CD14-positive monocyte (primary cell): ENCODE measurements at regions not wholly inside any gene's neighbourhood (a gene's known extent, or its start where the extent isn't known, plus 50 kb on each side); places are given as distances from the start of the nearest gene placed in this dataset.
"Not testable (repeated sequence)": the region's sequence is repeated elsewhere in the genome, so short reads cannot be mapped to it uniquely, and the experiment has no call there.

Experiments used
- DNase-seq, 3 donors: peaks; one replicate each; pipeline ENCODE4 v3.0.0-alpha.2; 2011 to 2022
- H2AFZ ChIP-seq: 2 replicates; pipeline ENCODE4 v1.6.0; 2012; ENCODE audit warnings: mild to moderate bottlenecking, low read depth, low read length, inconsistent platforms; ENCODE audit not compliant: insufficient read depth, poor library complexity, severe bottlenecking
- H3K27ac ChIP-seq, 2 donors: 1 replicate in 1 of 2; 2 replicates in 1 of 2; pipeline ENCODE4 v1.5.1; 2012 to 2013; ENCODE audit warnings: low read length in 2 of 2, control low read depth in 1 of 2, inconsistent platforms in 1 of 2, low read depth in 1 of 2, mild to moderate bottlenecking in 1 of 2
- H3K27me3 ChIP-seq, 2 donors: one replicate each; pipeline versions ENCODE4 v1.6.0 to v1.6.1; 2011 to 2013; ENCODE audit warnings: low read length in 2 of 2; ENCODE audit not compliant: control insufficient read depth in 2 of 2, insufficient read depth in 2 of 2
- H3K36me3 ChIP-seq, 2 donors: replicated peaks in 1 of 2; 1 replicate in 1 of 2; 2 replicates in 1 of 2; pipeline versions ENCODE4 v1.5.1 to v1.6.1; 2012 to 2013; ENCODE audit warnings: low read length in 2 of 2, control low read depth in 1 of 2, inconsistent platforms in 1 of 2, mild to moderate bottlenecking in 1 of 2; ENCODE audit not compliant: insufficient read depth in 2 of 2, control insufficient read depth in 1 of 2
- H3K4me1 ChIP-seq, 2 donors: 1 replicate in 1 of 2; 2 replicates in 1 of 2; pipeline versions ENCODE4 v1.5.1 to v1.6.1; 2012 to 2013; ENCODE audit warnings: low read length in 2 of 2, control low read depth in 1 of 2, inconsistent platforms in 1 of 2, mild to moderate bottlenecking in 1 of 2, moderate library complexity in 1 of 2; ENCODE audit not compliant: insufficient read depth in 2 of 2, control insufficient read depth in 1 of 2
- H3K4me2 ChIP-seq: replicated peaks from 2 replicates; pipeline ENCODE3; 2012; ENCODE audit warnings: low read length, moderate library complexity, mild to moderate bottlenecking; ENCODE audit not compliant: poor library complexity, severe bottlenecking; ENCODE audit errors: extremely low read depth
- H3K4me3 ChIP-seq, 3 experiments: fragments of 200-600 bp in 1 of 3; sonication (generic) in 1 of 3; replicated peaks in 1 of 3; 1 replicate in 2 of 3; 2 replicates in 1 of 3; pipeline ENCODE4 v1.5.1; 2011 to 2013; ENCODE audit warnings: low read length in 3 of 3, mild to moderate bottlenecking in 3 of 3, control low read depth in 2 of 3, low read depth in 2 of 3, inconsistent platforms in 1 of 3, moderate library complexity in 1 of 3
- H3K79me2 ChIP-seq: 2 replicates; pipeline ENCODE4 v1.6.0; 2012; ENCODE audit warnings: mild to moderate bottlenecking, control low read depth, inconsistent platforms, low read length, moderate library complexity; ENCODE audit not compliant: insufficient read depth
- H3K9ac ChIP-seq: 2 replicates; pipeline ENCODE4 v1.6.0; 2017; ENCODE audit warnings: low read length, mild to moderate bottlenecking; ENCODE audit not compliant: insufficient read depth, poor library complexity, severe bottlenecking
- H3K9me3 ChIP-seq, 2 donors: replicated peaks in 1 of 2; 1 replicate in 1 of 2; 2 replicates in 1 of 2; pipeline versions ENCODE4 v1.5.1 to v1.6.1; 2012 to 2013; ENCODE audit warnings: low read length in 2 of 2, control low read depth in 1 of 2; ENCODE audit not compliant: control insufficient read depth in 1 of 2, insufficient read depth in 1 of 2
- H4K20me1 ChIP-seq: 2 replicates; pipeline ENCODE4 v1.6.0; 2012; ENCODE audit warnings: mild to moderate bottlenecking, low read length, control low read depth, moderate library complexity; ENCODE audit not compliant: insufficient read depth
- H3K27ac Mint-ChIP-seq, 7 donors: one replicate each; pipeline ENCODE4 v1.8.0; 2020; ENCODE audit warnings: mild to moderate bottlenecking in 7 of 7, mixed read lengths in 7 of 7, moderate library complexity in 6 of 7, inconsistent platforms in 2 of 7
- H3K27me3 Mint-ChIP-seq, 3 donors: one replicate each; pipeline ENCODE4 v1.8.0; 2021 to 2022; ENCODE audit warnings: low read depth in 3 of 3, mild to moderate bottlenecking in 3 of 3, mixed read lengths in 3 of 3, moderate library complexity in 3 of 3, inconsistent platforms in 1 of 3
- H3K36me3 Mint-ChIP-seq, 2 donors: one replicate each; pipeline ENCODE4 v1.8.0; 2020; ENCODE audit warnings: mixed read lengths in 2 of 2, inconsistent platforms in 1 of 2, mild to moderate bottlenecking in 1 of 2
- H3K4me1 Mint-ChIP-seq: one replicate; pipeline ENCODE4 v1.8.0; 2020; ENCODE audit warnings: mild to moderate bottlenecking, mixed read lengths
- H3K4me3 Mint-ChIP-seq, 2 donors: one replicate each; pipeline ENCODE4 v1.8.0; 2020; ENCODE audit warnings: mild to moderate bottlenecking in 2 of 2, mixed read lengths in 2 of 2, moderate library complexity in 1 of 2
- H3K9me3 Mint-ChIP-seq, 7 donors: one replicate each; pipeline ENCODE4 v1.8.0; 2020 to 2022; ENCODE audit warnings: mixed read lengths in 7 of 7, mild to moderate bottlenecking in 6 of 7, moderate library complexity in 6 of 7, inconsistent platforms in 2 of 7
- WGBS: methylation state at CpG from one replicate; pipeline ENCODE4 v1.1.5; 2013; ENCODE audit warnings: missing lambda C conversion rate; ENCODE audit not compliant: insufficient coverage; 5-methylcytosine and 5-hydroxymethylcytosine counted together
- intact Hi-C, 2 donors: fragments of 100-400 bp; cut with micrococcal nuclease; formaldehyde crosslinking; loops; one replicate each; pipeline versions ENCODE4 v1.15.0 to v1.15.1; 2023
- TF ChIP-seq, protein P1 (sequence below): fragments of 200-600 bp; IDR thresholded peaks from one replicate; pipeline ENCODE4 v1.8.0; 2022; ENCODE audit warnings: antibody characterized with exemption, mild to moderate bottlenecking

DNA sequence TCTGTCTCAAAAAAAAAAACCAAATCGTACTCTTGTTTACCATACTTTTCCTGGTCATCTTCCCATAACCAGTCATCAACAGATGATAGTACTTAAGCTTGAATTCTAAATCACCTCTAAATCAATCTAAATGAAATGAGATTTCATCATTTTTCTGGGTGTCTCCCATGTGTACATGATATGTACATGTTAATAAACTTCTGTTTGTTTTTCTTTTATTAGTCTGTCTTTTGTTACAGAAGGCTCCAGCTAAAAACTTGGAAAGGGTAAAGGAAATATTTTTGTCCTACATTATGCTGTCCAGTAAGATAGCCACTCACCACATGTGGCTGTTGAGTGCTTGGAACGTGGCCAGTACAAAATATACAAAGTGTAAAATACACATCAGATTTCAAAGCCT is 78.7 kb upstream of the MSH6 start:
- H3K27ac ChIP-seq, result no peak overlapping the region
- H3K4me3 ChIP-seq, result no peak overlapping the region
- no CpG with 5 or more reads among the region's 2 CpGs for WGBS
- no peak overlapping the region for H3K4me2 ChIP-seq
- no peaks in the 10 kb centered on the region for H4K20me1 ChIP-seq
- H3K9ac ChIP-seq, result no peak overlapping the region
- Mint-ChIP-seq H3K4me1 (no peaks in the 10 kb centered on the region), H3K9me3 (peaks cover 0 to 10% (median 2%) of the 10 kb centered on the region in 7 donors), H3K27me3 (peaks cover 1 to 8% (median 2%) of the 10 kb centered on the region in 3 donors), H3K4me3 (no peak overlapping the region), H3K36me3 (no peaks in the 10 kb centered on the region), H3K27ac (no peak overlapping the region)
- no peak overlapping the region for H2AFZ ChIP-seq
- DNase-seq, result no peak
- no peaks in the 10 kb centered on the region for H3K27me3 ChIP-seq
- no peaks in the 10 kb centered on the region for H3K36me3 ChIP-seq
- intact Hi-C loops, result no loop called here
- TF ChIP-seq, protein P1, sequence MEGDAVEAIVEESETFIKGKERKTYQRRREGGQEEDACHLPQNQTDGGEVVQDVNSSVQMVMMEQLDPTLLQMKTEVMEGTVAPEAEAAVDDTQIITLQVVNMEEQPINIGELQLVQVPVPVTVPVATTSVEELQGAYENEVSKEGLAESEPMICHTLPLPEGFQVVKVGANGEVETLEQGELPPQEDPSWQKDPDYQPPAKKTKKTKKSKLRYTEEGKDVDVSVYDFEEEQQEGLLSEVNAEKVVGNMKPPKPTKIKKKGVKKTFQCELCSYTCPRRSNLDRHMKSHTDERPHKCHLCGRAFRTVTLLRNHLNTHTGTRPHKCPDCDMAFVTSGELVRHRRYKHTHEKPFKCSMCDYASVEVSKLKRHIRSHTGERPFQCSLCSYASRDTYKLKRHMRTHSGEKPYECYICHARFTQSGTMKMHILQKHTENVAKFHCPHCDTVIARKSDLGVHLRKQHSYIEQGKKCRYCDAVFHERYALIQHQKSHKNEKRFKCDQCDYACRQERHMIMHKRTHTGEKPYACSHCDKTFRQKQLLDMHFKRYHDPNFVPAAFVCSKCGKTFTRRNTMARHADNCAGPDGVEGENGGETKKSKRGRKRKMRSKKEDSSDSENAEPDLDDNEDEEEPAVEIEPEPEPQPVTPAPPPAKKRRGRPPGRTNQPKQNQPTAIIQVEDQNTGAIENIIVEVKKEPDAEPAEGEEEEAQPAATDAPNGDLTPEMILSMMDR, result no peak
- H3K79me2 ChIP-seq, result no peaks in the 10 kb centered on the region
- no peaks in the 10 kb centered on the region for H3K4me1 ChIP-seq
- H3K9me3 ChIP-seq, result no peaks in the 10 kb centered on the region

DNA sequence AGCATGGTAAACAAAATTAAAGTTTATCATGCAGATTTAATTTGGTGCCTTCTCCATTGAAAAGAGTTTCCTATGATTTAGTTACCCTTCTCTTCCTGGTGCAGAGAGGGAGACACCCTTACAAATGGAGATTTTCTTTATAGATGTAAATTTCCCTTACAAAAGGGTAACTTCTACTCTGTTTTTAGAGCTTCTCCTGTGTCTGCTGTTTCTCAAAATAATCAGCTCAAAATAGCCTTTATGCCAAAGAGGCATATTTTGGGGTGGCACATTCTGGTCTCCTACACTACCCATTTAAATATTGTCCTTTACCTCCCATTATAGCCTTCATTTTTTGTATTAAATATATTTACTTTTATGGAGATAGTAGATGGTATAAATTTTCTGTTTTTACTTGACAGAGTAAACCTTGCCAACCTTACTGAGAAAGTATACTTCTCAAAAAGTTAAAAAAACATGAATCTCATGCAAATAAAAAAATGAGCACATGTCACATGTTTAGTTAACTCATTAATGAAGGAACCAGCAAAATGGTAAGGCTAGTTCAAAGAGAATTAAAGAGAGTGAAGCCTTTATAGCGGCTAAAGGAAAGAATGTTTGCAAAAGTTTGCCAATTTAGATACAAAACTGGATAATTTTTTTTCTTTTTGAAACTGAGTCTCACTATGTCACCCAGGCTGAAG is 83.3 kb upstream of the MSH6 start:
- Mint-ChIP-seq H3K9me3 (peaks cover 0 to 9% (median 2%) of the 10 kb centered on the region in 7 donors), H3K27ac (no peak overlapping the region), H3K27me3 (peaks cover 7 to 24% (median 18%) of the 10 kb centered on the region in 3 donors), H3K36me3 (no peaks in the 10 kb centered on the region), H3K4me3 (no peak overlapping the region), H3K4me1 (no peaks in the 10 kb centered on the region)
- H3K4me3 ChIP-seq, result no peak overlapping the region
- H3K79me2 ChIP-seq, result no peaks in the 10 kb centered on the region
- intact Hi-C loops, result no loop called here
- H3K27ac ChIP-seq, result no peak overlapping the region
- no peak overlapping the region for H3K4me2 ChIP-seq
- H3K9ac ChIP-seq, result no peak overlapping the region
- TF ChIP-seq, protein P1, result no peak
- no peaks in the 10 kb centered on the region for H3K36me3 ChIP-seq
- H4K20me1 ChIP-seq, result no peaks in the 10 kb centered on the region
- H3K4me1 ChIP-seq, result no peaks in the 10 kb centered on the region
- H3K9me3 ChIP-seq, result no peaks in the 10 kb centered on the region
- peaks cover 0 to 2% of the 10 kb centered on the region in 2 donors for H3K27me3 ChIP-seq
- DNase-seq, result no peak
- no peak overlapping the region for H2AFZ ChIP-seq
- WGBS, result no CpG with 5 or more reads among the region's 1 CpG

DNA sequence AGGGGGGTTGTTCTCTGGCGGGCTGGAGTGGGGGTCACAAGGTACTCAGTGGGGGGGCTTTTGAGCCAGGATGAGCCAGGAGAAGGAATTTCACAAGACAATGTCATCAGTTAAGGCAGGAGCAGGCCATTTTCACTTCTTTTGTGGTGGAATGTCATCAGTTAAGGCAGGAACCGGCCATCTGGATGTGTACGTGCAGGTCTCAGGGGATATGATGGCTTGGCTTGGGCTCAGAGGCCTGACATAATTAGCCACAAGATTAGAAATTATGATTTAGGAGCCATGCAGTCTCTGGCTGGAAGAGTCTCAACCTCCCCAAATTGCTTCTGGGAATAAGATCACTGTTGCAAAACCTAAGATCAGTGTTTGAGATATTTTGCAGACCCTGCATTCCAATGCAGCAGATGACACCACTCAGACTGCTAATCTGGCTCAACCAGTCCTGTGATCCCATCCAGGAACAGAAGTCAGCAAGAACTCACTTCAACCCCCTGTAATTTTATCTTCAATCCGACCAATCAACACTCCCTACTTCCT is 84.4 kb upstream of the MSH6 start:
- 83% methylated on average over 4 of the region's 4 CpGs for WGBS
- DNase-seq, H3K27ac Mint-ChIP-seq, H3K4me1 Mint-ChIP-seq, H3K4me3 Mint-ChIP-seq, H3K9me3 Mint-ChIP-seq, H3K36me3 ChIP-seq, H3K4me3 ChIP-seq, H4K20me1 ChIP-seq, H3K27me3 ChIP-seq, H3K4me1 ChIP-seq, H2AFZ ChIP-seq, H3K79me2 ChIP-seq, H3K9me3 ChIP-seq, H3K27ac ChIP-seq, H3K4me2 ChIP-seq, H3K36me3 Mint-ChIP-seq, intact Hi-C loops, H3K9ac ChIP-seq: not testable (repeated sequence)
- H3K27me3 Mint-ChIP-seq, result peaks cover 7 to 24% (median 22%) of the 10 kb centered on the region in 3 donors
